HepG2 (cell line): ENCODE measurements at regions not wholly inside any gene's neighbourhood (a gene's known extent, or its start where the extent isn't known, plus 50 kb on each side); places are given as distances from the start of the nearest gene placed in this dataset.

ENCODE experiments used
- NFKB2 ChIP-seq: sonication (generic); formaldehyde crosslinking; IDR thresholded peaks from 2 replicates; pipeline ENCODE4 v1.4.0; 2020; ENCODE audit warnings: missing genetic modification reagents, borderline replicate concordance
- PAX8 ChIP-seq: sonication (generic); formaldehyde crosslinking; IDR thresholded peaks from 2 replicates; pipeline ENCODE4 v1.8.0; 2022; ENCODE audit warnings: mild to moderate bottlenecking, missing genetic modification reagents, borderline replicate concordance
- PRDM15 ChIP-seq: sonication (generic); formaldehyde crosslinking; IDR thresholded peaks from 2 replicates; pipeline ENCODE4 v1.4.0; 2020; ENCODE audit warnings: missing genetic modification reagents
- PRDM4 ChIP-seq: sonication (generic); formaldehyde crosslinking; IDR thresholded peaks from 2 replicates; pipeline ENCODE4 v1.9.0; 2021; ENCODE audit warnings: missing genetic modification reagents, borderline replicate concordance
- SMYD3 ChIP-seq: sonication (generic); formaldehyde crosslinking; IDR thresholded peaks from 2 replicates; pipeline ENCODE4 v1.8.1; 2023; ENCODE audit warnings: mild to moderate bottlenecking, missing genetic modification reagents
- SP5 ChIP-seq: IDR thresholded peaks from 2 replicates; pipeline ENCODE4 v1.6.1; 2016; ENCODE audit warnings: low read depth, borderline replicate concordance
- SYNCRIP ChIP-seq: fragments of 200-400 bp; formaldehyde crosslinking; IDR thresholded peaks from 2 replicates; pipeline ENCODE4 v1.6.1; 2018; ENCODE audit warnings: mild to moderate bottlenecking, low read depth, low read length; ENCODE audit not compliant: insufficient read depth
- ZBTB37 ChIP-seq: sonication (generic); formaldehyde crosslinking; IDR thresholded peaks from 2 replicates; pipeline ENCODE4 v1.4.0; 2020; ENCODE audit warnings: mild to moderate bottlenecking, missing genetic modification reagents
- ZFP1 ChIP-seq: IDR thresholded peaks from 2 replicates; pipeline ENCODE4 v1.6.1; 2016
- ZFP82 ChIP-seq: sonication (generic); formaldehyde crosslinking; IDR thresholded peaks from 2 replicates; pipeline ENCODE4 v1.5.1; 2020; ENCODE audit warnings: mild to moderate bottlenecking, missing genetic modification reagents, borderline replicate concordance
- ZMYM2 ChIP-seq: sonication (generic); formaldehyde crosslinking; IDR thresholded peaks from 2 replicates; pipeline ENCODE4 v1.8.0; 2022; ENCODE audit warnings: mild to moderate bottlenecking, missing genetic modification reagents
- ZNF33B ChIP-seq: sonication (generic); formaldehyde crosslinking; IDR thresholded peaks from 2 replicates; pipeline ENCODE4 v1.5.1; 2020; ENCODE audit warnings: mild to moderate bottlenecking, missing genetic modification reagents
- ZNF83 ChIP-seq: sonication (generic); formaldehyde crosslinking; IDR thresholded peaks from 2 replicates; pipeline ENCODE4 v1.4.0; 2020; ENCODE audit warnings: missing genetic modification reagents, mild to moderate bottlenecking, borderline replicate concordance

GRCh38 chr4:104976262-104976661 is 170.4 kb upstream of the TET2 start (continued):
- TF ChIP-seq PRDM15 (CRISPR knock-in tag) (no peak), PRDM4 (CRISPR knock-in tag) (no peak), ZNF33B (CRISPR knock-in tag) (no peak), ZFP1 (CRISPR knock-in tag) (no peak), ZNF83 (CRISPR knock-in tag) (no peak), SYNCRIP (no peak), SP5 (CRISPR knock-in tag) (no peak), ZMYM2 (no peak), ZFP82 (no peak), NFKB2 (CRISPR knock-in tag) (no peak), SMYD3 (CRISPR knock-in tag) (no peak), ZBTB37 (no peak), PAX8 (CRISPR knock-in tag) (no peak)
